GM10248 (cell line): ENCODE measurements at regions not wholly inside any gene's neighbourhood (a gene's known extent, or its start where the extent isn't known, plus 50 kb on each side); places are given as distances from the start of the nearest gene placed in this dataset.

Experiments used
- CTCF ChIA-PET: fragments of 300-600 bp; sonication (Branson Sonifier 250); formaldehyde crosslinking; extraction: SDS; loops from one replicate; lab custom pipeline; 2021; ENCODE audit warnings: antibody characterized with exemption; lab: Yijun Ruan, JAX
- POLR2A ChIA-PET: fragments of 350-650 bp; sonication (Branson Sonifier 250); formaldehyde crosslinking; extraction: SDS; loops from one replicate; lab custom pipeline; 2020; ENCODE audit warnings: antibody characterized with exemption; lab: Yijun Ruan, JAX
- DNase-seq: peaks from one replicate; pipeline ENCODE4 v3.0.0; 2012; ENCODE audit errors: extremely low spot score
- CTCF ChIP-seq: IDR thresholded peaks from 2 replicates; pipeline ENCODE4 v1.5.1; 2012; ENCODE audit warnings: mild to moderate bottlenecking, low read depth; ENCODE audit errors: extremely low read depth, missing control alignments, control extremely low read depth

- ChIA-PET CTCF (interaction anchor here (1.6 to 2.1 kb wide), 2 partner anchors 37 to 38 kb away, joined by 3 to 4 read pairs; no protein-coding TSS in a partner anchor), POLR2A (no interaction called here)
- TF ChIP-seq CTCF, result no peak
- no peak for DNase-seq
These were observed 54.3 kb upstream of the CAMK1G start for GRCh38 chr1:209529233-209529632.

- no peak for TF ChIP-seq CTCF
- CTCF ChIA-PET, result interaction anchor here (0.9 to 2.1 kb wide), 3 partner anchors 14 to 36 kb away, joined by 3 to 4 read pairs (median 4); no protein-coding TSS in a partner anchor
These were observed 52.5 kb upstream of the CAMK1G start for GRCh38 chr1:209531006-209531405.

GRCh38 chr1:209531549-209531948, 52.0 kb upstream of the CAMK1G start:
- no peak for TF ChIP-seq CTCF
- DNase-seq, result no peak
- ChIA-PET CTCF (interaction anchor here (0.9 kb wide), 1 partner anchor 34 kb away, joined by 3 read pairs; no protein-coding TSS in a partner anchor), POLR2A (no interaction called here)

More at GRCh38 chr1:209531006-209531405, 52.5 kb upstream of the CAMK1G start:
- DNase-seq, result no peak
- POLR2A ChIA-PET, result no interaction called here
